Bronchial epithelial cell (primary cell): ENCODE measurements at regions not wholly inside any gene's neighbourhood (a gene's known extent, or its start where the extent isn't known, plus 50 kb on each side); places are given as distances from the start of the nearest gene placed in this dataset.

ENCODE experiments used
- DNase-seq: peaks from one replicate; pipeline ENCODE4 v3.0.0-alpha.2; 2010; ENCODE audit warnings: low read depth
- FAIRE-seq: peaks from 2 replicates; lab custom pipeline; 2011; peaks lifted over from hg19 to GRCh38; lab: Jason Lieb, UNC
- H3K27me3 ChIP-seq: 2 replicates; pipeline ENCODE4 v1.5.1; 2011; ENCODE audit warnings: low read length; ENCODE audit not compliant: control insufficient read depth, insufficient read depth
- H3K36me3 ChIP-seq: 2 replicates; pipeline ENCODE4 v1.5.1; 2011; ENCODE audit warnings: low read length; ENCODE audit not compliant: control insufficient read depth, insufficient read depth
- H3K4me3 ChIP-seq: 2 replicates; pipeline ENCODE4 v1.5.1; 2011; ENCODE audit warnings: mild to moderate bottlenecking, low read depth, low read length, control low read depth
- TF ChIP-seq, protein P1 (sequence below): IDR thresholded peaks from 2 replicates; pipeline ENCODE4 v1.5.1; 2011; ENCODE audit warnings: mild to moderate bottlenecking, moderate library complexity, low read length, control low read depth, inconsistent platforms; ENCODE audit not compliant: insufficient read depth, severe bottlenecking

DNA sequence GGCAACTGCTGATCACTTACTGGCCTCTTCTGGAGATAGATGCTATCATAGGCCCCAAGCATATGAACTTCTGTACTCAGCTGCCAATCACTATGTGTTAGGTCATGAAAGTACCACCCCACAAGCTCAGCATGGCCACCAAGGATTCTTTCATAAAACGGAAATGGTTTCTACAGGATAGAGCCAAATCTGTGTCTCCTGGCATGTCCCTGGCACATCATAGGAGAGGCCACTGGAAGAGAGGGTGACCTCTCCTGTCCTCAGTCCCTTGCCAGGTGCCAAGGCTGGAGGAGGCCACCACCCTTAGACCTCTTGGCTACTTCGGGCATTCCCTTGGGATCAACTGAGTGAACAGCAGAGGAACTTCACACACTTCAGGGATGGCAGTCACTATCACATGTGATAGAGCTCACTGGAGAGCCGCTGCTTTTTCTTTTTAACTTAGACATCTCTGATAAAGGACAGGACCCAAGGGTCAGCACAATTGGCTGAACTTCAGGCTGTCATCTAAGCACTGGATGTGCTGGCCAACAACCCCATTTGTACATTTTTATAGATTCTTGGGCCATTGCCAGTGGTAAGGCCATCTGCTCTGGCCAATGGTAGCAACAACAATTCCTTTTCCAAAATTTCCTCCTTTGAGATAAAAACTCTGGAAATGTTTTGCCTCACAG is 425.2 kb downstream of the SQOR start:
- Histone ChIP-seq H3K27me3 (no peaks in the 10 kb centered on the region), H3K36me3 (no peaks in the 10 kb centered on the region), H3K4me3 (no peak overlapping the region)
- TF ChIP-seq, protein P1, sequence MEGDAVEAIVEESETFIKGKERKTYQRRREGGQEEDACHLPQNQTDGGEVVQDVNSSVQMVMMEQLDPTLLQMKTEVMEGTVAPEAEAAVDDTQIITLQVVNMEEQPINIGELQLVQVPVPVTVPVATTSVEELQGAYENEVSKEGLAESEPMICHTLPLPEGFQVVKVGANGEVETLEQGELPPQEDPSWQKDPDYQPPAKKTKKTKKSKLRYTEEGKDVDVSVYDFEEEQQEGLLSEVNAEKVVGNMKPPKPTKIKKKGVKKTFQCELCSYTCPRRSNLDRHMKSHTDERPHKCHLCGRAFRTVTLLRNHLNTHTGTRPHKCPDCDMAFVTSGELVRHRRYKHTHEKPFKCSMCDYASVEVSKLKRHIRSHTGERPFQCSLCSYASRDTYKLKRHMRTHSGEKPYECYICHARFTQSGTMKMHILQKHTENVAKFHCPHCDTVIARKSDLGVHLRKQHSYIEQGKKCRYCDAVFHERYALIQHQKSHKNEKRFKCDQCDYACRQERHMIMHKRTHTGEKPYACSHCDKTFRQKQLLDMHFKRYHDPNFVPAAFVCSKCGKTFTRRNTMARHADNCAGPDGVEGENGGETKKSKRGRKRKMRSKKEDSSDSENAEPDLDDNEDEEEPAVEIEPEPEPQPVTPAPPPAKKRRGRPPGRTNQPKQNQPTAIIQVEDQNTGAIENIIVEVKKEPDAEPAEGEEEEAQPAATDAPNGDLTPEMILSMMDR: no peak
- no peak for DNase-seq
- no peak for FAIRE-seq

- Histone ChIP-seq H3K36me3 (no peaks in the 10 kb centered on the region), H3K27me3 (no peaks in the 10 kb centered on the region), H3K4me3 (no peak overlapping the region)
- DNase-seq: no peak
- no peak for FAIRE-seq
- TF ChIP-seq, protein P1: no peak
These were observed 426.2 kb downstream of the SQOR start for GRCh38 chr15:46061002-46061401.

DNA sequence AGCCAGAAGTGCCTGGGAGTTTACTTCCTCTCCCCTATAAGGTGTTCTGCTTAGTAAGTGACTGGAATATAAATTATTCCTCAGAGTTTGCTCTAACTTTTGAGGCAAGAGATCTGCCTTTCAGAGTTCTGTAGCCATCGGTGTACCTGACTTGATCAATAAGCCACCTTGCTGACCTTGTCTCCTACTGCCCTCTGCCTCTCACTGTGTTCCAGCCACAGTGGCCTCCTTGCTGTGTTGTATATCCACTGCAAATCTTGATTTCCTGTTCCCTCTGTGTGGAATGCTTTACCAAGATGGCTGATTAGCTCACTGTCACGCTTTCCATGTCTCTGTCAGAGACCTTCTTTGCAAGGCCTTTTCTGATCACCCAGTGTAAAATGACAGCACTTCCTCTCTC is 442.4 kb downstream of the SQOR start:
- H3K36me3 ChIP-seq: no peaks in the 10 kb centered on the region
- DNase-seq (no peak), FAIRE-seq (no peak)
- TF ChIP-seq, protein P1: no peak
- H3K4me3 ChIP-seq: no peak overlapping the region
- H3K27me3 ChIP-seq: no peaks in the 10 kb centered on the region

DNA sequence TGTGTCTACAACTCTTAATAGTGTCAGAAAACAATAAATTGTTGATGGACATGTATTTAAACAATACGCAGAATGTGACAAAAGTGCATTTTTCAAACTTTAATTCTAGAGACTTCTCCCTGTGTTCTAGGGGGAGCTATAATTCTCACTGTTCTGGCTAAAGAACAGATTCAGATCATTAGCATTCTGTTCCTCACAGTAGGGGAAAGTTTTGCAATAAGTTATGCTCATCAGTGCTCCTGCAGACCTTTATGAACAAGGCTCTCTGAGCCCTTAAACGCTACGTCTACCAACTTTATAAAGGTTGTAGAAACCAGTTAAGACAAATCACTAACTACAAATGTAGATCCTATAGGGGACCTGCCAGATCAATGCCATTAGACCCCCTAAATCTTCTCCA is 444.2 kb downstream of the SQOR start:
- TF ChIP-seq, protein P1: no peak
- no peak overlapping the region for H3K4me3 ChIP-seq
- FAIRE-seq: no peak
- H3K27me3 ChIP-seq: no peaks in the 10 kb centered on the region
- no peak for DNase-seq
- no peaks in the 10 kb centered on the region for H3K36me3 ChIP-seq

- DNase-seq (no peak), FAIRE-seq (no peak)
- Histone ChIP-seq H3K36me3 (no peaks in the 10 kb centered on the region), H3K4me3 (no peak overlapping the region), H3K27me3 (no peaks in the 10 kb centered on the region)
- TF ChIP-seq, protein P1: no peak
These were observed 445.2 kb downstream of the SQOR start for GRCh38 chr15:46080016-46080415.
